Activated naive CD8-positive, alpha-beta T cell treated with anti-CD3 and anti-CD28 coated beads, Interleukin-2, amount 10 ng/mL, durations not matched to agents 7 days and 5 days (primary cell): ENCODE measurements at regions not wholly inside any gene's neighbourhood (a gene's known extent, or its start where the extent isn't known, plus 50 kb on each side); places are given as distances from the start of the nearest gene placed in this dataset.

ENCODE experiments used
- ATAC-seq: fragments of 150-1000 bp; cut with Tn5 transposase; one replicate; pipeline ENCODE4 v1.10.0; 2021; ENCODE audit warnings: low read depth, moderate library complexity
- POLR2A ChIA-PET: fragments of 350-600 bp; sonication (Branson Sonifier 250); formaldehyde crosslinking; loops from one replicate; lab custom pipeline; 2021; ENCODE audit warnings: antibody characterized with exemption; lab: Charles Lee
- DNase-seq: peaks from one replicate; pipeline ENCODE4 v3.0.0; 2021
- H3K27ac Mint-ChIP-seq: one replicate; pipeline ENCODE4 v1.8.0; 2022; ENCODE audit warnings: mild to moderate bottlenecking, mixed read lengths
- H3K27me3 Mint-ChIP-seq: one replicate; pipeline ENCODE4 v1.8.0; 2022; ENCODE audit warnings: mild to moderate bottlenecking, moderate library complexity, mixed read lengths
- H3K36me3 Mint-ChIP-seq: one replicate; pipeline ENCODE4 v1.8.0; 2021; ENCODE audit warnings: mild to moderate bottlenecking, mixed read lengths
- H3K4me1 Mint-ChIP-seq: one replicate; pipeline ENCODE4 v1.8.0; 2021; ENCODE audit warnings: mixed read lengths
- H3K4me3 Mint-ChIP-seq: one replicate; pipeline ENCODE4 v1.8.0; 2022; ENCODE audit warnings: mild to moderate bottlenecking, moderate library complexity, mixed read lengths
- H3K9me3 Mint-ChIP-seq: one replicate; pipeline ENCODE4 v1.8.0; 2021; ENCODE audit warnings: mixed read lengths

- H3K9me3 Mint-ChIP-seq, result no peaks in the 10 kb centered on the region
- no peaks in the 10 kb centered on the region for H3K4me1 Mint-ChIP-seq
- no peaks in the 10 kb centered on the region for H3K27me3 Mint-ChIP-seq
- no peak overlapping the region for H3K4me3 Mint-ChIP-seq
- H3K27ac Mint-ChIP-seq, result no peak overlapping the region
- POLR2A ChIA-PET, result no interaction called here
- no peaks in the 10 kb centered on the region for H3K36me3 Mint-ChIP-seq
- no peak for DNase-seq
- ATAC-seq, result no peak
Observed at GRCh38 chr4:41451961-41452360, 86.0 kb upstream of the LIMCH1 start.

DNA sequence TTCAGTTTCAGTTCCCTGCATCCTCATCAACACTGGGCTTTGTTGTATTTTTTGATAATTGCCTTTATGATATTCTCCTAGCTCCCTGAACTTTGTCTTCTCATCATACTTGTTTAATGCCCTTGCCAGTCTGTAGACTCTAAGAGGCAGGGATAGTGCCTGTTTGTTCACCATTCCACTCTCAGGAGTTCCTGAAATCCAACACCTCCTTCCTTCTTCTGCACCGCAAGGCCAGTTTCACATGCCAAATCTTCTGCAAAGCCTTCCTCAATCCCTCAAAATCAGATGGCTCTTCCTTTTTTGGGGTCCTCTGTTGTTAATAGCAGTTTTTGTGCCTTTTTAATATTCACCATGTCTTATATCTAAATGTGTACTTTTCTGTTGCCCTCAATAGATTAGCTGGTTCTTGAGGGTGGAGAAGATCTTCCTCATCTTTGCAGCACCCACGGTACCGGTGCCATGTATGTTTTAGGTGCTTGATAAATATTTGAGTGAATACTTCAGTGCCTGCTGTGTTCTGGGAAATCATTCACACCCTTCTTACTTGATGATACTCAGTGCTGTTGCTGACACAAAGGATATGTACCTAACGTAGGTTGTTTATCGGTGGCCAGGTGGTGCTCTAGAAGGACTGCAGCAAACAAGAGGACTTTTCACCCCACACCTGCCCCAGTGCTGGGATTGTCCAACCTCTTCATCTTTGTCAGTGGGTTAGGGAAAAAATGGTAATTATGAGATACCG, 85.3 kb upstream of the LIMCH1 start:
- Mint-ChIP-seq H3K9me3 (no peaks in the 10 kb centered on the region), H3K4me3 (no peak overlapping the region), H3K27me3 (peaks cover under 1% of the 10 kb centered on the region), H3K4me1 (no peaks in the 10 kb centered on the region), H3K36me3 (no peaks in the 10 kb centered on the region), H3K27ac (no peak overlapping the region)
- no peak for DNase-seq
- no peak for ATAC-seq
- POLR2A ChIA-PET, result no interaction called here

DNA sequence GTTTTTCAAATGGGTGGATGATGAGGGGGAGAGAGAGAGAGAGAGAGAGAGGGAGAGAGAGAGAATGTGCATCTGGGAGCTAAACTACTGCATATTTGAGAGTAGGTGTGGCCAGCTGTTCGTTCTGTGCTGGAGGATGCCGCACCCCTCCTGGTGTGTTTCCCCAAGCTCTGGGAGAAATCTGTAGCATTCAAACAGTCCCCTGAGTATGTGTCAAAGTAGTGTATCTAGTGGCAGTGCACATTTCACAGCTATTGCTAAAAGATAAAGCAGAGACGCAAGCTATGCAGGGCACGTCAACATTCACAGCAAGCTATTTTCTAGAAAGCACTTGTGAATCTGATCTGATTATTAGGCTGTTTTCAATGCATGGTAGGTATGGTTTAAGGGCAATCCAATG, 83.5 kb upstream of the LIMCH1 start:
- no peak overlapping the region for H3K27ac Mint-ChIP-seq
- no peak for ATAC-seq
- no peaks in the 10 kb centered on the region for H3K9me3 Mint-ChIP-seq
- H3K36me3 Mint-ChIP-seq, result no peaks in the 10 kb centered on the region
- no peak overlapping the region for H3K4me3 Mint-ChIP-seq
- peaks cover 2% of the 10 kb centered on the region for H3K27me3 Mint-ChIP-seq
- no peaks in the 10 kb centered on the region for H3K4me1 Mint-ChIP-seq
- POLR2A ChIA-PET, result no interaction called here
- no peak for DNase-seq

- H3K9me3 Mint-ChIP-seq, result no peaks in the 10 kb centered on the region
- POLR2A ChIA-PET, result no interaction called here
Observed at GRCh38 chr4:41455206-41455605, 82.8 kb upstream of the LIMCH1 start.

DNA sequence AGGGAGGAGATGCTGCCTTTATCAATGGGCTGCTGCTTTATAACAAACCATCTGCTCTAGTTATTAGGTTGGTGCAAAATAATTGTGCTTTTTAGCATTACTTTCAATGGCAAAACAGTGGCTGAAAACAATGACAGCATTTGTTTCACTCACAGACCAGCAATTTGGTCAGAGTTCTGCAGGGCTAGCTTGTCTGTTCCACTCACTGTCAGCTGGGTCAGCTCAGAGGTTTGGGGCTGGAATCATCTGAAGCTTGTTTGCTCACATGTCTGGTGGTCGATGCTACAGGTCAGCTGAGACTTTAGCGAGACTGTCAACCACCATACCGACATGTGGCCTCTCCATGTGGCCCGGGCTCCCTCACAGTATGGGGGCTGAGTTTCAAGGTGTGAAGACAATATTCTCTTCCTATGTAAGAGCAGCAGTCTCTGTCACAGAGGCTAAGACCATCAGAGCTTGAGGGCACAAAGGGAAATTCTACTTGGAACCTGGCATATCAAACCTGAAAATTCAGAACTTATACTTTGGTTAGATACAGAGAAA, 81.3 kb upstream of the LIMCH1 start:
- no peaks in the 10 kb centered on the region for H3K9me3 Mint-ChIP-seq
- H3K4me1 Mint-ChIP-seq, result no peaks in the 10 kb centered on the region
- H3K27ac Mint-ChIP-seq, result no peak overlapping the region
- H3K36me3 Mint-ChIP-seq, result no peaks in the 10 kb centered on the region
- DNase-seq (no peak), ATAC-seq (no peak)
- POLR2A ChIA-PET, result no interaction called here
- no peak overlapping the region for H3K4me3 Mint-ChIP-seq
- peaks cover 3% of the 10 kb centered on the region for H3K27me3 Mint-ChIP-seq

More at GRCh38 chr4:41455206-41455605, 82.8 kb upstream of the LIMCH1 start:
- Mint-ChIP-seq H3K27ac (no peak overlapping the region), H3K36me3 (no peaks in the 10 kb centered on the region), H3K27me3 (peaks cover 3% of the 10 kb centered on the region), H3K4me1 (no peaks in the 10 kb centered on the region), H3K4me3 (no peak overlapping the region)
- DNase-seq, result no peak
- ATAC-seq, result no peak

DNA sequence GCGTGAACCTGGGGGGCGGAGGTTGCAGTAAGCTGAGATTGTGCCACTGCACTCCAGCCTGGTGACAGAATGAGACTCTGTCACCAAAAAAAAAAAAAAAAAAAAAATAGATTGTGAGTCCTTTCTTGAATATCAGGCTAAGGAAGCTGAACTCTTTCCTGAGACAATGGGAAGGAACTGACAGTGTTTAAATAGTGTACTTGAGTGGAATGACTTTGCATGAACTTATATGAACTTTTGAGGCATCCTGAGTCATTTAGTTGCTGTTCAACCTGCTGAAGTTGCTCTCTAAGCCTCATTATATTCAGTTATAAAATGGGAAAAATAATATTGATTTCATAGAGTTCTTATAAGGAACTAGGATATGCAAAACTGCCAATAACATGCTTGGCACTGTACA, 79.3 kb upstream of the LIMCH1 start:
- POLR2A ChIA-PET, result no interaction called here
- ATAC-seq (no peak), DNase-seq (no peak)
- Mint-ChIP-seq H3K4me3 (no peak overlapping the region), H3K27me3 (peaks cover 3% of the 10 kb centered on the region), H3K9me3 (no peaks in the 10 kb centered on the region), H3K36me3 (no peaks in the 10 kb centered on the region), H3K27ac (no peak overlapping the region), H3K4me1 (no peaks in the 10 kb centered on the region)

DNA sequence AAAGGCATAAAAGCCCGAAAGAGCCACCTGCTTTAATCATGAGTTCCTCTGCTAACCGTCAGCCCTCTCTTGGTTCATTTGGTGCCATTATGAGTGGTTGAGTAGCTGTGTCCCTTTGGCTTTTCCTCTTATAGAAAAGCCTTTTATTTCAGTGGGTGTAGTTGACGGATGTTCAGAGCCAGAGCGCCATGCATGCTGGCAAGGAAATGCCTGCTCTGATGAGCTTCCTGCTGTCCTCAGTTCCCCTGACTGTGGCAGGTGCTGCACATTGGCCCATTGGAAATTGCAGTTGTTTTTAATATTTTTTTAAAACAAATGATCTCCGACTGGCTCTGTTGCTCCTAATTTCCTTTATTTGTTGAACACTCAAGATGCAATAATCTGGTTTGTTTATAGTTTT, 77.3 kb upstream of the LIMCH1 start:
- H3K9me3 Mint-ChIP-seq, result no peaks in the 10 kb centered on the region
- H3K36me3 Mint-ChIP-seq, result no peaks in the 10 kb centered on the region
- H3K27me3 Mint-ChIP-seq, result peaks cover 5% of the 10 kb centered on the region
- H3K27ac Mint-ChIP-seq, result no peak overlapping the region
- no peaks in the 10 kb centered on the region for H3K4me1 Mint-ChIP-seq
- no peak for ATAC-seq
- no peak overlapping the region for H3K4me3 Mint-ChIP-seq
- no peak for DNase-seq
- POLR2A ChIA-PET, result no interaction called here

GRCh38 chr4:41461780-41462307, 76.1 kb upstream of the LIMCH1 start:
- no peaks in the 10 kb centered on the region for H3K9me3 Mint-ChIP-seq
- H3K27me3 Mint-ChIP-seq, result peaks cover 5% of the 10 kb centered on the region
- H3K27ac Mint-ChIP-seq, result no peak overlapping the region
- ATAC-seq (no peak), DNase-seq (no peak)
- POLR2A ChIA-PET, result no interaction called here
- no peaks in the 10 kb centered on the region for H3K4me1 Mint-ChIP-seq
- no peak overlapping the region for H3K4me3 Mint-ChIP-seq
- no peaks in the 10 kb centered on the region for H3K36me3 Mint-ChIP-seq

- peaks cover 2% of the 10 kb centered on the region for H3K27me3 Mint-ChIP-seq
- no peak for DNase-seq
- no peak for ATAC-seq
- H3K4me1 Mint-ChIP-seq, result no peaks in the 10 kb centered on the region
- H3K27ac Mint-ChIP-seq, result no peak overlapping the region
- no peaks in the 10 kb centered on the region for H3K9me3 Mint-ChIP-seq
- POLR2A ChIA-PET, result no interaction called here
- H3K36me3 Mint-ChIP-seq, result no peaks in the 10 kb centered on the region
- no peak overlapping the region for H3K4me3 Mint-ChIP-seq
Observed at GRCh38 chr4:41465146-41465761, 72.7 kb upstream of the LIMCH1 start.

DNA sequence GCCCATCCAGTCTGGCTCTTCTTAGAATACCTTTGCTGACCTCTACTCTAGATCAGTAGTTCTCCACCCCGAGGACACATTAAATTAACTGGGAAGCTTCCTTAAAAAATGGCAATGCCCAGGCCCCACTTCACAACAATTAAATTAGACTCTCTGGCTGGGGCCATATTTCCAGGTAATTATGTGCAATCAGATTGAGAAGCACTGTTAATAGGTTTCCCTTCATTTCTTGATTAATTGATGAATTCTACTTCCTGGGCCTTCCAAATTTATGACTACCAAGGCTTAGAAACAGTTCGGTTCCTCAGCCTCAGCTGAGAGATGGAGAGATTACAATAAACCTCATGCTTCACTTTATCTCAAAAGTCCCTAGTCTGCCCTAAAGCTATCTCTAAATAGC, 71.7 kb upstream of the LIMCH1 start:
- Mint-ChIP-seq H3K4me1 (no peaks in the 10 kb centered on the region), H3K36me3 (no peaks in the 10 kb centered on the region), H3K27me3 (peaks cover 2% of the 10 kb centered on the region), H3K9me3 (no peaks in the 10 kb centered on the region), H3K4me3 (no peak overlapping the region), H3K27ac (no peak overlapping the region)
- POLR2A ChIA-PET, result no interaction called here
- ATAC-seq, result no peak
- DNase-seq, result no peak

DNA sequence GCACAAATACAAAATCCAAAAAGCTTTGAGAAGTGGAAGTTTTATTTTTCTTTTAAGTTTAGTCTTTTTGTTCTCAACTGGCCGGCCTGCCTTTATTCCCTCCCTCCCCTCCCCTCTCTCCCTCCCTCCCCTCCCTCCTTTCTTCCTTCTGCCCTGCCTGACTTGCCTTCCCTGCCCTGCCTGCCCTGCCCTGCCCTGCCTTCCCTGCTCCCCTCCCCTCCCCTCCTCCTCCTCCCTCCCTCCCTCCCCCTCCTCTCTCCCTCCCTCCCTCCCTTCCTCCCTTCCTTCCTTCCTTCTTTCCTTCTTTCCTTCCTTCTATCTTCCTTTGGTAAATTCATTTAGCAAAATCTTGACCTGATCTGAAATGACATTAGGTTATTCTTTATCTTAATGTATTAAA, 69.8 kb upstream of the LIMCH1 start:
- POLR2A ChIA-PET, result no interaction called here
- Mint-ChIP-seq H3K4me1 (no peaks in the 10 kb centered on the region), H3K27ac (no peak overlapping the region), H3K36me3 (no peaks in the 10 kb centered on the region), H3K9me3 (no peaks in the 10 kb centered on the region), H3K4me3 (no peak overlapping the region), H3K27me3 (peaks cover 2% of the 10 kb centered on the region)
- ATAC-seq, result no peak
- DNase-seq, result no peak

DNA sequence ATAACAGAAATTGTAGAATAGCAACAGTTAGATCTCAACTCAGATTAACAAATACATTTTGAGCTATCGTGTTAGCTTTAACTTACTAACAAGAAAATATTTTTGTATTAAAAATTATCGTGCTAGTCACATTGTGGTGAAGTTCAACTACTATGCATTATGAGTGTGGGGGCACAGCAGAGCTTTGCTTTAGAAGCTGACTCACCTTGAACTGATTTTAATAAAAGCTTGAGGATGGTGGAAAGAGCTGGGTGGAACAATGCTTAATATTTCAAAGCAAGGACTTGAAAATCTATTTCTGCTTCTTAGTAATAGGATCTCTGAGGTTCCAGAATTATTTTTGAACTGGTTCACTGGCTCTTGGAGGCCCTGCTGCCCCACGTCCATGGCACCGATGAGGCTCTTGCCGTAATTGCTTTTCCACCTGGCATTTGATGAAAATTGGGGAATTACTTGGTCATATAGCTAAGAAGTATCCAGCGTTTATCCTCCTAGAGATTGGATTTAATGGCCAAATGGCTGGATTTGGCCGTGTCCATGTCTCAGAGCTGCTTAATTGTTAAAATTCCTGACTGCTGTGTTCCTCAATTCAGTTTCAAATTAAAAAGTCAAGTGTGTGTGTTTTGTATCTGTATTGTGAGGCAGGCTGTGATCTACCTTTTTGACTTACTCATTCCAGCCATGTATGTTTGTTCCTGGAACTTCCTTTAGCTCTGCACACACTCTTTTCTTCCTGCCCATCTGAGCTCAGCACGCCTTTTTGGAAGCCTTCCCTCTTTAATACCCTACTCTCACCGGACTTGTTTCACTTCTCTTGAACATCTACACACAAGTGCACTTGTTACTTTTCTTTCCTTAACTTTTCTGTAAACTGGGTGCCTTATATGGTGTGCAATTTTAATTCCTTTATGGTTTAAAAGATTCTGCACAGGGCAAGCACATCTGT, 66.6 kb upstream of the LIMCH1 start:
- DNase-seq (no peak), ATAC-seq (no peak)
- no peaks in the 10 kb centered on the region for H3K9me3 Mint-ChIP-seq
- POLR2A ChIA-PET, result no interaction called here
- no peak overlapping the region for H3K27ac Mint-ChIP-seq
- no peak overlapping the region for H3K4me3 Mint-ChIP-seq
- H3K27me3 Mint-ChIP-seq, result no peaks in the 10 kb centered on the region
- H3K36me3 Mint-ChIP-seq, result no peaks in the 10 kb centered on the region
- H3K4me1 Mint-ChIP-seq, result no peaks in the 10 kb centered on the region

DNA sequence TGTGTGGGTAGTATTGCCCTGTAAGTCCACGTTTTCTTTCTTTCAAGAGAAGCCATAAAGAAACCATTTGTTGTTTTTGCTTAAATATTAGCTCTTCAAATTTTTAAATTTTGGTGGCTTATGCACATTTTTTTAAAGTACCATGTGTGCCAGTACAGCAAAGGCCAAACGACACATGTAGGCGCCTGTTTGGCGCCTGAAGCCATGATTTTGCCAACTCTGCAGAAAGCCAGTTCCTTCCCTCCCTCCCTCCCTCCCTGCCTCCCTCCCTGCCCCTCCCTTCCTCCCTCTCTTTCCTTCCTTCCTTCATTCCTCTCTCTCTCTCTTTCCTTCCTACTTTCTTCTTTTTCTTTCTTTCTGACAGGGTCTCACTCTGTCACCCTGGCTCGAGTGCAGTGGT, 65.9 kb upstream of the LIMCH1 start:
- H3K27ac Mint-ChIP-seq, result no peak overlapping the region
- H3K36me3 Mint-ChIP-seq, result no peaks in the 10 kb centered on the region
- H3K4me1 Mint-ChIP-seq, result no peaks in the 10 kb centered on the region
- H3K4me3 Mint-ChIP-seq, result no peak overlapping the region
- no peaks in the 10 kb centered on the region for H3K9me3 Mint-ChIP-seq
- no peak for ATAC-seq
- no peak for DNase-seq
- POLR2A ChIA-PET, result no interaction called here
- peaks cover 2% of the 10 kb centered on the region for H3K27me3 Mint-ChIP-seq
